ENCODE measurements at regions not wholly inside any gene's neighbourhood (a gene's known extent, or its start where the extent isn't known, plus 50 kb on each side); places are given as distances from the start of the nearest gene placed in this dataset.

GRCh38 chrX:9330249-9330982 is 134.4 kb upstream of the TBL1X start:
- H3K4me3 ChIP-seq (ENCODE audit: extremely low read depth in 1 of 4, insufficient read depth in 2 of 4, low read depth in 3 of 4, low read length in 4 of 4): no peak overlapping the region
- H2AFZ ChIP-seq (ENCODE audit: low read length): no peak overlapping the region
- H2BK120ac ChIP-seq (replicated peaks; ENCODE audit: low read depth, low read length): no peak overlapping the region
- 90% methylated on average over 8 of the region's 8 CpGs; no CpG with 5 or more reads in 1 of the 2 experiments for WGBS, 2 experiments (ENCODE audit: extremely low coverage in 1 of 2, insufficient coverage in 1 of 2, insufficient read length in 1 of 2, insufficient replicate concordance in 2 of 2, low coverage in 1 of 2, low lambda C conversion rate in 2 of 2, missing lambda C conversion rate in 1 of 2)
- no peaks in the 10 kb centered on the region for H3K79me2 ChIP-seq (ENCODE audit: control insufficient read depth in 1 of 2, insufficient read depth in 2 of 2, low read length in 2 of 2)
- no peaks in the 10 kb centered on the region for H4K20me1 ChIP-seq (replicated peaks in 1 of 2; ENCODE audit: control insufficient read depth in 1 of 2, insufficient read depth in 2 of 2, low read length in 2 of 2)
- H3K23me2 ChIP-seq (ENCODE audit: low read depth, low read length): no peaks in the 10 kb centered on the region
- H3K79me1 ChIP-seq (ENCODE audit: low read depth, low read length): no peaks in the 10 kb centered on the region
- no peaks in the 10 kb centered on the region for H3K27me3 ChIP-seq (replicated peaks in 1 of 4; ENCODE audit: control insufficient read depth in 3 of 4, extremely low read depth in 1 of 4, insufficient read depth in 3 of 4, low read length in 3 of 4)
- no peak overlapping the region for H2BK20ac ChIP-seq (ENCODE audit: low read length)
- DNase-seq (ENCODE audit: low read depth in 1 of 2, low spot score in 2 of 2) (no peak), FAIRE-seq (no peak)
- no peak overlapping the region for H2BK5ac ChIP-seq (ENCODE audit: low read depth, low read length)
- H4K8ac ChIP-seq (ENCODE audit: extremely low read depth, insufficient read depth, low read length): no peak overlapping the region
- CTCF ChIA-PET (ENCODE audit: partially characterized antibody): no interaction called here
- no peaks in the 10 kb centered on the region for H3K4me1 ChIP-seq (replicated peaks in 1 of 4; ENCODE audit: control insufficient read depth in 3 of 4, insufficient read depth in 4 of 4, low read length in 3 of 4)
- no peak overlapping the region for H2AK5ac ChIP-seq (ENCODE audit: low read depth, low read length)
- H4K91ac ChIP-seq (replicated peaks; ENCODE audit: insufficient read length, low read length): no peak overlapping the region
- H3K56ac ChIP-seq (replicated peaks; ENCODE audit: insufficient read length, low read depth, low read length): no peak overlapping the region
- H3K27ac ChIP-seq (ENCODE audit: low read depth, low read length): no peak overlapping the region
- no peak overlapping the region for H3K14ac ChIP-seq (ENCODE audit: insufficient read length)
- no peak overlapping the region for H2BK15ac ChIP-seq (ENCODE audit: low read length)
- H3K9ac ChIP-seq (replicated peaks in 1 of 4; ENCODE audit: extremely low read depth in 1 of 4, low read depth in 3 of 4, low read length in 3 of 4): no peak overlapping the region
- no peaks in the 10 kb centered on the region for H3K9me3 ChIP-seq (ENCODE audit: insufficient read depth in 2 of 2, low read depth in 1 of 2, low read length in 1 of 2)
- H2BK12ac ChIP-seq (ENCODE audit: low read depth, low read length): no peak overlapping the region
- no peak overlapping the region for H4K5ac ChIP-seq (ENCODE audit: insufficient read length, low read depth, low read length)
- no peak overlapping the region for H3K18ac ChIP-seq (ENCODE audit: extremely low read depth, low read length)
- H3K4me2 ChIP-seq (ENCODE audit: insufficient read depth in 1 of 2, low read depth in 2 of 2, low read length in 2 of 2): no peak overlapping the region
- POLR2A ChIA-PET (ENCODE audit: partially characterized antibody): no interaction called here
- no peak overlapping the region for H3K4ac ChIP-seq (replicated peaks; ENCODE audit: insufficient read length, low read depth, low read length)
- no peaks in the 10 kb centered on the region for H3K36me3 ChIP-seq (ENCODE audit: control insufficient read depth in 2 of 4, insufficient read depth in 4 of 4, low read length in 3 of 4)
- H3K23ac ChIP-seq (ENCODE audit: insufficient read length): no peak overlapping the region
- no peak for TF ChIP-seq RBBP5 (IDR thresholded peaks at IDR 0.05; ENCODE audit: borderline replicate concordance, low read depth, low read length)
- TF ChIP-seq POLR2AphosphoS5 (IDR thresholded peaks at IDR 0.05; ENCODE audit: low read depth, low read length): no peak
- TF ChIP-seq SRF (IDR thresholded peaks at IDR 0.05; ENCODE audit: low read depth, low read length): no peak
- no peak for TF ChIP-seq CTBP2 (IDR thresholded peaks at IDR 0.05; ENCODE audit: borderline replicate concordance, insufficient read depth, insufficient read length, low read length)
- TF ChIP-seq EZH2 (IDR thresholded peaks at IDR 0.05; ENCODE audit: low read depth, low read length, severe bottlenecking): no peak
- no peak for TF ChIP-seq KDM1A (IDR thresholded peaks at IDR 0.05; ENCODE audit: borderline replicate concordance, low read length)
- TF ChIP-seq POU5F1 (IDR thresholded peaks at IDR 0.05; ENCODE audit: low read depth, low read length): no peak
- no peak for TF ChIP-seq TBP (IDR thresholded peaks at IDR 0.05; ENCODE audit: low read depth, low read length)
- TF ChIP-seq EGR1 (IDR thresholded peaks at IDR 0.05; ENCODE audit: borderline replicate concordance, low read depth, low read length): no peak
- no peak for TF ChIP-seq SIX5 (IDR thresholded peaks at IDR 0.05; ENCODE audit: low read depth, low read length)
- no peak for TF ChIP-seq RXRA (IDR thresholded peaks at IDR 0.05; ENCODE audit: insufficient read depth, low read depth, low read length)
- TF ChIP-seq TCF12 (IDR thresholded peaks at IDR 0.05; ENCODE audit: low read depth, low read length): no peak
